HCT116 (cell line): ENCODE measurements at regions not wholly inside any gene's neighbourhood (a gene's known extent, or its start where the extent isn't known, plus 50 kb on each side); places are given as distances from the start of the nearest gene placed in this dataset.

Source experiments
- ATAC-seq: fragments of 200-7000 bp; cut with Tn5 transposase; 2 replicates; pipeline ENCODE4 v1.9.1; 2020; ENCODE audit warnings: mild to moderate bottlenecking, moderate library complexity
- BruUV-seq: library from RNA; stranded (reverse); fragments of 400-500 nt; replicated peaks from 2 replicates; lab custom pipeline; 2021; lab: Mats Ljungman, UMichigan
- CTCF ChIA-PET: fragments of 300-600 bp; sonication (Branson Sonifier 250); formaldehyde crosslinking; loops from one replicate; lab custom pipeline; 2021; ENCODE audit warnings: antibody characterized with exemption; lab: Charles Lee
- POLR2A ChIA-PET: fragments of 300-600, 350-600 bp; sonication (Branson Sonifier 250); formaldehyde crosslinking; loops from one replicate; lab custom pipeline; 2021; ENCODE audit warnings: antibody characterized with exemption; lab: Charles Lee
- RAD21 ChIA-PET, 2 experiments: fragments of 300-600 bp; sonication (Branson Sonifier 250); formaldehyde crosslinking; loops; one replicate each; lab custom pipeline; 2023; ENCODE audit warnings: low total read pairs in 2 of 2; ENCODE audit not compliant: uncharacterized antibody in 2 of 2, unreplicated experiment in 2 of 2, low non-redundant PET in 1 of 2; lab: Charles Lee
- DNase-seq: peaks from one replicate; pipeline ENCODE4 v3.0.0-alpha.2; 2010; ENCODE audit warnings: low read depth, low spot score
- H2AFZ ChIP-seq: fragments of 200-600 bp; shearing (Covaris generic), sonication (generic); 2 replicates; pipeline ENCODE4 v1.6.1; 2017; ENCODE audit warnings: low read depth, mixed run types, mixed read lengths, antibody characterized with exemption, low read length; ENCODE audit not compliant: poor library complexity, severe bottlenecking
- H3K27ac ChIP-seq: 2 replicates; pipeline ENCODE4 v1.5.1; 2012; ENCODE audit warnings: low read depth, low read length
- H3K27me3 ChIP-seq: fragments of 200-600 bp; sonication (generic); 2 replicates; pipeline ENCODE4 v1.6.1; 2016; ENCODE audit warnings: mixed run types, low read length, mixed read lengths; ENCODE audit not compliant: insufficient read depth
- H3K36me3 ChIP-seq, 2 experiments: fragments of 200-500 bp in 1 of 2; fragments of 200-600 bp in 1 of 2; sonication (Bioruptor generic) in 1 of 2; sonication (generic) in 1 of 2; 2 replicates each; pipeline versions ENCODE4 v1.5.1 to v1.6.1; 2014 to 2016; ENCODE audit warnings: low read length in 2 of 2, inconsistent platforms in 1 of 2, mixed read lengths in 1 of 2, mixed run types in 1 of 2; ENCODE audit not compliant: insufficient read depth in 2 of 2, control insufficient read depth in 1 of 2
- H3K4me1 ChIP-seq, 2 experiments: fragments of 200-600 bp in 1 of 2; sonication (generic) in 1 of 2; 2 replicates each; pipeline versions ENCODE4 v1.5.1 to v1.6.1; 2012 to 2017; ENCODE audit warnings: low read length in 2 of 2, inconsistent platforms in 1 of 2, mild to moderate bottlenecking in 1 of 2, mixed read lengths in 1 of 2, mixed run types in 1 of 2, moderate library complexity in 1 of 2; ENCODE audit not compliant: insufficient read depth in 2 of 2, control insufficient read depth in 1 of 2
- H3K4me2 ChIP-seq: fragments of 200-600 bp; sonication (generic); 2 replicates; pipeline ENCODE4 v1.6.1; 2017; ENCODE audit warnings: mixed run types, low read length, mixed read lengths
- H3K4me3 ChIP-seq, 2 experiments: fragments of 200-600 bp in 1 of 2; sonication (generic) in 1 of 2; replicated peaks in 1 of 2; 2 replicates each; pipeline ENCODE4 v1.5.1; 2011 to 2016; ENCODE audit warnings: low read length in 2 of 2, control low read depth in 1 of 2, low read depth in 1 of 2, mild to moderate bottlenecking in 1 of 2, mixed read lengths in 1 of 2, mixed run types in 1 of 2
- H3K79me2 ChIP-seq: fragments of 200-600 bp; sonication (generic); 2 replicates; pipeline ENCODE4 v1.6.1; 2017; ENCODE audit warnings: mild to moderate bottlenecking, mixed run types, low read length, moderate library complexity, mixed read lengths; ENCODE audit not compliant: insufficient read depth
- H3K9ac ChIP-seq: fragments of 200-600 bp; sonication (generic); 2 replicates; pipeline ENCODE4 v1.6.1; 2016; ENCODE audit warnings: low read length, mixed read lengths
- H3K9me2 ChIP-seq: fragments of 200-600 bp; sonication (generic), shearing (Covaris generic); 2 replicates; pipeline ENCODE4 v1.6.1; 2017; ENCODE audit warnings: mixed run types, mild to moderate bottlenecking, moderate library complexity; ENCODE audit not compliant: insufficient read depth
- H3K9me3 ChIP-seq, 2 experiments: fragments of 200-500 bp in 1 of 2; fragments of 200-600 bp in 1 of 2; sonication (Bioruptor generic) in 1 of 2; sonication (generic) in 1 of 2; 2 replicates each; pipeline ENCODE4 v1.6.1; 2014 to 2017; ENCODE audit warnings: low read length in 2 of 2, mixed read lengths in 2 of 2, inconsistent platforms in 1 of 2, low read depth in 1 of 2, mild to moderate bottlenecking in 1 of 2, mixed run types in 1 of 2, moderate library complexity in 1 of 2; ENCODE audit not compliant: control insufficient read depth in 1 of 2, insufficient read depth in 1 of 2
- H4K20me1 ChIP-seq: fragments of 200-600 bp; sonication (generic), shearing (Covaris generic); 2 replicates; pipeline ENCODE4 v1.6.1; 2017; ENCODE audit warnings: mixed run types, mild to moderate bottlenecking, moderate library complexity; ENCODE audit not compliant: insufficient read depth
- ATF3 ChIP-seq: IDR thresholded peaks from 2 replicates; pipeline ENCODE4 v1.6.1; 2012
- CBX3 ChIP-seq: IDR thresholded peaks from 2 replicates; pipeline ENCODE4 v1.6.1; 2012; ENCODE audit warnings: low read depth
- CEBPB ChIP-seq: IDR thresholded peaks from 2 replicates; pipeline ENCODE4 v1.6.1; 2012; ENCODE audit warnings: low read depth
- EGR1 ChIP-seq: IDR thresholded peaks from 2 replicates; pipeline ENCODE4 v1.6.1; 2012; ENCODE audit warnings: low read depth
- JUND ChIP-seq: IDR thresholded peaks from 2 replicates; pipeline ENCODE4 v1.6.1; 2012
- POLR2A ChIP-seq: IDR thresholded peaks from 2 replicates; pipeline ENCODE4 v1.7.0; 2011; ENCODE audit warnings: borderline replicate concordance; ENCODE audit not compliant: insufficient read depth, insufficient read length; ENCODE audit errors: extremely low read depth
- RAD21 ChIP-seq: IDR thresholded peaks from 2 replicates; pipeline ENCODE4 v1.6.1; 2012; ENCODE audit warnings: low read depth, mild to moderate bottlenecking
- REST ChIP-seq: IDR thresholded peaks from 2 replicates; pipeline ENCODE4 v1.6.1; 2012; ENCODE audit warnings: low read depth
- SRF ChIP-seq: IDR thresholded peaks from 2 replicates; pipeline ENCODE4 v1.6.1; 2012; ENCODE audit warnings: low read depth
- YY1 ChIP-seq: IDR thresholded peaks from 2 replicates; pipeline ENCODE4 v1.6.1; 2011; ENCODE audit warnings: low read length, low read depth, moderate library complexity, mild to moderate bottlenecking; ENCODE audit not compliant: insufficient replicate concordance; ENCODE audit errors: extremely low read depth
- ZFX ChIP-seq: fragments of 450-650 bp; IDR thresholded peaks from 2 replicates; pipeline ENCODE4 v1.6.1; 2017
- intact Hi-C: fragments of 100-400 bp; cut with micrococcal nuclease; formaldehyde crosslinking; loops from 2 replicates; pipeline ENCODE4 v1.10.0; 2022
- TF ChIP-seq, protein P1 (sequence below): IDR thresholded peaks from 2 replicates; pipeline ENCODE4 v1.6.1; 2012

GRCh38 chr9:78791779-78792178, 494.9 kb downstream of the PSAT1 start (continued):
- TF ChIP-seq, protein P1, sequence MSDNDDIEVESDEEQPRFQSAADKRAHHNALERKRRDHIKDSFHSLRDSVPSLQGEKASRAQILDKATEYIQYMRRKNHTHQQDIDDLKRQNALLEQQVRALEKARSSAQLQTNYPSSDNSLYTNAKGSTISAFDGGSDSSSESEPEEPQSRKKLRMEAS, result no peak
- TF ChIP-seq ZFX (no peak), JUND (no peak), SRF (no peak), REST (no peak), ATF3 (no peak), CBX3 (no peak)

DNA sequence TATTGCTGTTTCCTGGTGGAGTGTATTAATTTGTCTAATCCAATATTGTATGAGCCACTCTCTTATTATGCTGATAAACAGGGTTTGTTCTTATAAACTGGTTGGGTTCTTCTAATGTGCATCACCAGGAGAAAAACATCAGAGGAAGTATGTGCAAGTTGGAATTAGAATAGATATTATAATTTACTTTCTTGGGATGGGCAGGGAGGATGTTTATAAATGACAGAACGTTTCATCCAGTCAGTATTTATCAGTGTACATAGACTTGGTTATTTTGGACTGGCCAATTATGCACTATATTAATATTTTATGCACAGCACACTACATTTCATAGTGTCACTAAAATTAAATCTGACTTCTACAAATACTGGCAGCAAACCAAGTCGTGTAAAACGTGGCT, 495.8 kb downstream of the PSAT1 start:
- intact Hi-C loops, result no loop called here
- H3K36me3 ChIP-seq, result no peaks in the 10 kb centered on the region
- no peaks in the 10 kb centered on the region for H3K79me2 ChIP-seq
- ChIA-PET CTCF (no interaction called here), POLR2A (no interaction called here), RAD21 (no interaction called here)
- no peak for TF ChIP-seq SRF
- TF ChIP-seq, protein P1, result no peak
- no peak for TF ChIP-seq CBX3
- TF ChIP-seq EGR1, result no peak
- no peak for TF ChIP-seq POLR2A
- TF ChIP-seq JUND, result no peak
- TF ChIP-seq YY1, result no peak
- no peak for TF ChIP-seq RAD21
- no peak for TF ChIP-seq CEBPB
- H3K4me2 ChIP-seq, result no peak overlapping the region
- H4K20me1 ChIP-seq, result no peaks in the 10 kb centered on the region
- no peak overlapping the region for H3K4me3 ChIP-seq
- H3K9ac ChIP-seq, result no peak overlapping the region
- no TSS peak for BruUV-seq
- no peak overlapping the region for H2AFZ ChIP-seq
- no peaks in the 10 kb centered on the region for H3K9me3 ChIP-seq
- H3K9me2 ChIP-seq, result no peaks in the 10 kb centered on the region
- H3K27ac ChIP-seq, result no peak overlapping the region
- DNase-seq, result no peak
- no peak for ATAC-seq
- H3K27me3 ChIP-seq, result no peaks in the 10 kb centered on the region
- H3K4me1 ChIP-seq, result no peaks in the 10 kb centered on the region
